OCI-LY3 (cell line): ENCODE measurements at regions not wholly inside any gene's neighbourhood (a gene's known extent, or its start where the extent isn't known, plus 50 kb on each side); places are given as distances from the start of the nearest gene placed in this dataset.

ENCODE experiments used
- H2AFZ ChIP-seq: fragments of 200-600, 300-600 bp; shearing (Covaris generic); 2 replicates; pipeline ENCODE4 v1.6.0; 2014; ENCODE audit warnings: antibody characterized with exemption, low read depth, low read length
- H3K27ac ChIP-seq: fragments of 200-600, 300-600 bp; sonication (generic); 2 replicates; pipeline ENCODE4 v1.5.1; 2014; ENCODE audit warnings: mild to moderate bottlenecking, low read length, moderate library complexity, mixed read lengths
- H3K27me3 ChIP-seq: fragments of 200-600, 300-600 bp; sonication (generic); 2 replicates; pipeline ENCODE4 v1.6.1; 2014; ENCODE audit warnings: low read depth, low read length, mixed read lengths
- H3K36me3 ChIP-seq: fragments of 200-600, 300-600 bp; sonication (generic); replicated peaks from 2 replicates; pipeline ENCODE3; 2014; ENCODE audit warnings: low read depth, low read length, mixed read lengths
- H3K4me1 ChIP-seq: fragments of 300-600, 200-600 bp; sonication (generic); 2 replicates; pipeline ENCODE4 v1.6.1; 2014; ENCODE audit warnings: low read length, mixed read lengths
- H3K4me2 ChIP-seq: fragments of 200-600, 300-600 bp; sonication (generic); 2 replicates; pipeline ENCODE4 v1.6.1; 2014; ENCODE audit warnings: low read length, mixed read lengths
- H3K4me3 ChIP-seq: fragments of 300-600, 200-600 bp; sonication (generic); 2 replicates; pipeline ENCODE4 v1.5.1; 2014; ENCODE audit warnings: antibody characterized with exemption, mild to moderate bottlenecking, low read length, moderate library complexity
- H3K79me2 ChIP-seq: fragments of 300-600, 200-600 bp; shearing (Covaris generic); 2 replicates; pipeline ENCODE4 v1.6.1; 2014; ENCODE audit warnings: mild to moderate bottlenecking, low read length, mixed read lengths
- H3K9ac ChIP-seq: fragments of 300-600, 200-600 bp; shearing (Covaris generic); 2 replicates; pipeline ENCODE4 v1.6.0; 2014; ENCODE audit warnings: mild to moderate bottlenecking, low read length, moderate library complexity
- H3K9me3 ChIP-seq: fragments of 200-600, 300-600 bp; shearing (Covaris generic); 2 replicates; pipeline ENCODE4 v1.6.1; 2014; ENCODE audit warnings: low read length, mixed read lengths; ENCODE audit not compliant: insufficient read depth
- H4K20me1 ChIP-seq: fragments of 200-600, 300-600 bp; sonication (generic); 2 replicates; pipeline ENCODE4 v1.6.1; 2016; ENCODE audit warnings: low read length, mixed read lengths; ENCODE audit not compliant: insufficient read depth
- CTCF ChIP-seq: fragments of 200-600, 300-600 bp; sonication (generic); IDR thresholded peaks from 2 replicates; pipeline ENCODE4 v1.5.1; 2014; ENCODE audit warnings: antibody characterized with exemption, low read length, low read depth
- EZH2phosphoT487 ChIP-seq: fragments of 200-600 bp; shearing (Covaris generic); IDR thresholded peaks from 2 replicates; pipeline ENCODE4 v1.6.1; 2018; ENCODE audit warnings: antibody characterized with exemption, mixed run types, low read depth

GRCh38 chr4:117387072-117387471, 301.7 kb upstream of the TRAM1L1 start:
- H3K4me2 ChIP-seq = no peak overlapping the region
- H3K79me2 ChIP-seq = no peaks in the 10 kb centered on the region
- no peak overlapping the region for H3K9ac ChIP-seq
- no peaks in the 10 kb centered on the region for H3K27me3 ChIP-seq
- H4K20me1 ChIP-seq = no peaks in the 10 kb centered on the region
- no peak overlapping the region for H2AFZ ChIP-seq
- H3K9me3 ChIP-seq = no peaks in the 10 kb centered on the region
- H3K4me1 ChIP-seq = peaks cover 5% of the 10 kb centered on the region
- H3K27ac ChIP-seq = no peak overlapping the region
- no peaks in the 10 kb centered on the region for H3K36me3 ChIP-seq
- no peak overlapping the region for H3K4me3 ChIP-seq
- no peak for TF ChIP-seq EZH2phosphoT487
- TF ChIP-seq CTCF = no peak

GRCh38 chr4:117400039-117400835, 314.9 kb upstream of the TRAM1L1 start:
- H3K36me3 ChIP-seq = no peaks in the 10 kb centered on the region
- no peak overlapping the region for H2AFZ ChIP-seq

DNA sequence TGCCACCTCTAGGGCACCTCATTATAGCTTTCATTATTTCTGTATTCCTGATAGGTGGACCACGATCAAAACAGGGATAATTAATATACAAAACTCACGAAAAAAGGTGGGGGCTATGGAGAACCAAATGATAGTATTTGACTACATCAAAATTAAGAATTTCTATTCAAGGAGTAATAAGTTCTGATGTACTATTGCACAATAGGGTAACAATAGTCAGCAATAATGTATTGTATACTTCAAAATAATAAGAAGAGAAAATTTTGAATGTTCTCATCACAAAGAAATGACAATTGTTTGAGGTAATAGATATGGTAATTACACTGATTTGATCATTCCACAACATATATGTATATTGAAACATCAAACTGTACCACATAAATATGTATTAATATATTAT, 327.3 kb upstream of the TRAM1L1 start:
- TF ChIP-seq CTCF = no peak
- no peak for TF ChIP-seq EZH2phosphoT487
- H3K27ac ChIP-seq = no peak overlapping the region
- H3K27me3 ChIP-seq = no peaks in the 10 kb centered on the region
- no peak overlapping the region for H3K9ac ChIP-seq
- H2AFZ ChIP-seq = no peak overlapping the region
- H3K4me3 ChIP-seq = no peak overlapping the region
- no peak overlapping the region for H3K4me2 ChIP-seq
- H4K20me1 ChIP-seq = no peaks in the 10 kb centered on the region
- no peaks in the 10 kb centered on the region for H3K9me3 ChIP-seq
- no peaks in the 10 kb centered on the region for H3K36me3 ChIP-seq
- no peaks in the 10 kb centered on the region for H3K4me1 ChIP-seq
- no peaks in the 10 kb centered on the region for H3K79me2 ChIP-seq

More at GRCh38 chr4:117400039-117400835, 314.9 kb upstream of the TRAM1L1 start:
- no peaks in the 10 kb centered on the region for H3K4me1 ChIP-seq
- H3K9me3 ChIP-seq = 0 out of 2 replicates have a peak, but pooled peaks cover 1% of the 10 kb centered on the region
- no peaks in the 10 kb centered on the region for H4K20me1 ChIP-seq
- H3K9ac ChIP-seq = no peak overlapping the region
- TF ChIP-seq CTCF = no peak
- H3K27ac ChIP-seq = no peak overlapping the region
- H3K4me3 ChIP-seq = no peak overlapping the region
- no peaks in the 10 kb centered on the region for H3K27me3 ChIP-seq
- no peak overlapping the region for H3K4me2 ChIP-seq
- H3K79me2 ChIP-seq = no peaks in the 10 kb centered on the region

DNA sequence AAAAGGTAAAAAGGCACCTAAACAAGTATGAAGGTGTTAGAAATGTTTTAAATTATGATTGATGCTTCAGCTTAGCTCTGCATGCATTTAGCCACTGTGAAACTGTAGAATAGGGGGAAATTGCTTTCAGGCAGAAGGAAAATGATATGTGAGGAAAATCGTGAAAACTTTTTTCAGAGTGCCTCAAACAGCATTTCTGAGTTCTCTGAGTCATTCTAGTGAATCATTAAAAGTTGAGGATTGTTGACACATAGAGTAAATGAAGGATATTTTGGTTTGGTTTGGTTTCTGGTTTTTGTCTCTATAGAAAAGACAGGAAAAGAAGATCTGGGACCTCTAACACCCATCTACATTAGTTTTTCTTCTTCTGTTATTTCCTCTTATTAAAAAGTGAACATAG, 332.5 kb upstream of the TRAM1L1 start:
- Histone ChIP-seq H3K4me3 (no peak overlapping the region), H4K20me1 (no peaks in the 10 kb centered on the region), H3K4me2 (no peak overlapping the region), H3K79me2 (no peaks in the 10 kb centered on the region), H3K4me1 (no peaks in the 10 kb centered on the region), H3K36me3 (no peaks in the 10 kb centered on the region), H3K27me3 (no peaks in the 10 kb centered on the region), H2AFZ (no peak overlapping the region), H3K27ac (no peak overlapping the region), H3K9ac (no peak overlapping the region), H3K9me3 (no peaks in the 10 kb centered on the region)
- TF ChIP-seq CTCF (no peak), EZH2phosphoT487 (no peak)
